ENCODE measurements at regions not wholly inside any gene's neighbourhood (a gene's known extent, or its start where the extent isn't known, plus 50 kb on each side); places are given as distances from the start of the nearest gene placed in this dataset.

DNA sequence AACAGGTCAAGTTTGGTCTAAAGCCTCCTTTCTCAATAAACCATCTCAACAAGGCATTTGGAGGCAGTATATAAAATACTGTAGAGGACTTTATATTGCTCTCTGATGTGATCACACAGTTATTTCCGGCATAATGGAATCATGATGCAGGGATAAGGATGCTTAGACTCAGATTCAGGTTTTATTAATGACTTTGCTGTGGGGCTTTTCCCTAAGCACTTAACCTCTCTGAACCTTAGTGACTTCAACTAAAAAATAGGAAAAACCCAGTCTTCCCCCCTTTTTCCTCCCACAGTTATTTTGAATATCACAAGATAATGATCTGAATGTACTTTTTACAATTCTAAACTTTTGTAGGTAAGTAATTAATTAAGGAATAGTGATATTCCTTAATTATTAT, 94.8 kb upstream of the TENM4 start:
- no peak for TF ChIP-seq POLR2AphosphoS5 (IDR thresholded peaks at IDR 0.05; ENCODE audit: low read depth, low read length)
- TF ChIP-seq, protein P1, sequence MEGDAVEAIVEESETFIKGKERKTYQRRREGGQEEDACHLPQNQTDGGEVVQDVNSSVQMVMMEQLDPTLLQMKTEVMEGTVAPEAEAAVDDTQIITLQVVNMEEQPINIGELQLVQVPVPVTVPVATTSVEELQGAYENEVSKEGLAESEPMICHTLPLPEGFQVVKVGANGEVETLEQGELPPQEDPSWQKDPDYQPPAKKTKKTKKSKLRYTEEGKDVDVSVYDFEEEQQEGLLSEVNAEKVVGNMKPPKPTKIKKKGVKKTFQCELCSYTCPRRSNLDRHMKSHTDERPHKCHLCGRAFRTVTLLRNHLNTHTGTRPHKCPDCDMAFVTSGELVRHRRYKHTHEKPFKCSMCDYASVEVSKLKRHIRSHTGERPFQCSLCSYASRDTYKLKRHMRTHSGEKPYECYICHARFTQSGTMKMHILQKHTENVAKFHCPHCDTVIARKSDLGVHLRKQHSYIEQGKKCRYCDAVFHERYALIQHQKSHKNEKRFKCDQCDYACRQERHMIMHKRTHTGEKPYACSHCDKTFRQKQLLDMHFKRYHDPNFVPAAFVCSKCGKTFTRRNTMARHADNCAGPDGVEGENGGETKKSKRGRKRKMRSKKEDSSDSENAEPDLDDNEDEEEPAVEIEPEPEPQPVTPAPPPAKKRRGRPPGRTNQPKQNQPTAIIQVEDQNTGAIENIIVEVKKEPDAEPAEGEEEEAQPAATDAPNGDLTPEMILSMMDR (IDR thresholded peaks at IDR 0.05): no peak

Measured in Panc1 (cell line).